ENCODE measurements at regions not wholly inside any gene's neighbourhood (a gene's known extent, or its start where the extent isn't known, plus 50 kb on each side); places are given as distances from the start of the nearest gene placed in this dataset.

DNA sequence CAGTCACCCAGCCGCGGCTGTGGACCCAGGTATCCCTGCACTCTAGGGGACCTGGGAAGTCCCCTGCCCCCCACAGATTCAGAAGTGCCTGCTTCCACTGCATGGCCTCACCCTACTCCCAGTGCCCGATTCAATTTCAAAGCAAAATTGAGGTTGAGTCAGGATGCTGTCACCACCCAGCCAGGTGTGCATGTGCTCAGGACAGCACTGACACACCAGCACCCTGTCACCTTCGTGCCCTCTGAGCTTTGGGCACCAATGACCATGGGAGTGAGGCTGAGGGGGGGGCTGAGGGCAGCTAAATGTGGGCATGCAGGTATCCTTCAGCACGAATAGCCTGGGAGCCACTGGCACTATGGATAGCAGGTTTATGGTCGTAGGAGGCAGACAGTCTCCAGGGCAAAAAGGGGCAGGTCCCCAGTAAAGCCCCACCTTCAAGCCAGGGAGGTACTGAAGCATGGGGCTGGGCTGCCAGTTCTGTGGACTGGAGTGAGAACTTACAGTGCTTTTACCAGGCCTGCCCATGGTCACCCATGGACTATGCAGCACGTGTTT is 1151.6 kb upstream of the CDH6 start:
- Mint-ChIP-seq H3K27ac (no peak overlapping the region), H3K4me1 (peaks cover 9% of the 10 kb centered on the region; the same call in 2 of the 3 replicates), H3K36me3 (ENCODE audit: low read depth) (no peaks in the 10 kb centered on the region), H3K9me3 (no peaks in the 10 kb centered on the region), H3K4me3 (no peak overlapping the region), H3K27me3 (ENCODE audit: insufficient read depth, low read depth, poor library complexity) (peaks cover 2% of the 10 kb centered on the region)
- DNase-seq (ENCODE audit: low spot score) (no peak), ATAC-seq (no peak)
- H3K27ac ChIP-seq (ENCODE audit: low read depth) = no peak overlapping the region
- no peak overlapping the region for H3K4me3 ChIP-seq
- no peaks in the 10 kb centered on the region for H3K9me2 ChIP-seq (ENCODE audit: insufficient read depth)
- H3K79me2 ChIP-seq (replicated peaks; ENCODE audit: insufficient read depth) = no peaks in the 10 kb centered on the region
- no peak for TF ChIP-seq JUNB (IDR thresholded peaks at IDR 0.05; ENCODE audit: unreplicated experiment)
- no peak for TF ChIP-seq POLR2AphosphoS5 (IDR thresholded peaks at IDR 0.05; ENCODE audit: low read depth)
- no peak for TF ChIP-seq ZNF114 (CRISPR knock-in tag; IDR thresholded peaks at IDR 0.05)
- no peaks in the 10 kb centered on the region for H3F3A ChIP-seq (replicated peaks; ENCODE audit: low read depth)
- no peaks in the 10 kb centered on the region for H4K20me1 ChIP-seq (replicated peaks; ENCODE audit: insufficient read depth)
- no peaks in the 10 kb centered on the region for H3K4me1 ChIP-seq (ENCODE audit: insufficient read depth)
- H2AFZ ChIP-seq = no peak overlapping the region
- no peaks in the 10 kb centered on the region for H3K27me3 ChIP-seq (ENCODE audit: insufficient read depth)
- no peak overlapping the region for H3K4me2 ChIP-seq
- no peaks in the 10 kb centered on the region for H3K36me3 ChIP-seq (ENCODE audit: insufficient read depth)

DNA sequence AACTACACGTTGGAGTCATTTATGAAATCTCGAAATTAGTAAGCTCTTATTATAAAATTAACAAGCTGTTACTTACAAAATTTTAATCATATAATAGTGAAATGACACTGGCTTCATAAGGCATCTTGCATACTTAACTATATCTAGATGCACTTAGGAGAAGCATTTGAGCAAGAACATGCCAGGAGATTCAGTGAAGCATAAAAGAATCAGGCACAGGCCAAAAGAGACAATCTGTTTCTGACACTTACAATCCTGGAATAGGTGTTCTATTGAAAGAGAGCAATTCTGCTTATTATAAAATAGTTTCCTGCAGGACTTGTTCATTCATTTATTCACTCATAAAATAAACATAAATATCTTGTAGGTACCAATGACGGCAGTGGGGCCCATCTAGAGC is 1152.2 kb upstream of the CDH6 start:
- H3K27ac Mint-ChIP-seq = no peak overlapping the region
- H3K36me3 Mint-ChIP-seq (ENCODE audit: low read depth) = peaks cover under 1% of the 10 kb centered on the region; the same call in 1 of the 3 replicates
- no peaks in the 10 kb centered on the region for H4K20me1 ChIP-seq (replicated peaks; ENCODE audit: insufficient read depth)
- no peak overlapping the region for H3K4me3 ChIP-seq
- peaks cover 9% of the 10 kb centered on the region; the same call in 2 of the 3 replicates for H3K4me1 Mint-ChIP-seq
- no peaks in the 10 kb centered on the region for H3K9me2 ChIP-seq (ENCODE audit: insufficient read depth)
- H3K27me3 Mint-ChIP-seq (ENCODE audit: insufficient read depth, low read depth, poor library complexity) = peaks cover 2% of the 10 kb centered on the region
- H3K36me3 ChIP-seq (ENCODE audit: insufficient read depth) = no peaks in the 10 kb centered on the region
- no peak overlapping the region for H2AFZ ChIP-seq
- no peaks in the 10 kb centered on the region for H3K4me1 ChIP-seq (ENCODE audit: insufficient read depth)
- H3K4me3 Mint-ChIP-seq = no peak overlapping the region
- TF ChIP-seq, protein P1, sequence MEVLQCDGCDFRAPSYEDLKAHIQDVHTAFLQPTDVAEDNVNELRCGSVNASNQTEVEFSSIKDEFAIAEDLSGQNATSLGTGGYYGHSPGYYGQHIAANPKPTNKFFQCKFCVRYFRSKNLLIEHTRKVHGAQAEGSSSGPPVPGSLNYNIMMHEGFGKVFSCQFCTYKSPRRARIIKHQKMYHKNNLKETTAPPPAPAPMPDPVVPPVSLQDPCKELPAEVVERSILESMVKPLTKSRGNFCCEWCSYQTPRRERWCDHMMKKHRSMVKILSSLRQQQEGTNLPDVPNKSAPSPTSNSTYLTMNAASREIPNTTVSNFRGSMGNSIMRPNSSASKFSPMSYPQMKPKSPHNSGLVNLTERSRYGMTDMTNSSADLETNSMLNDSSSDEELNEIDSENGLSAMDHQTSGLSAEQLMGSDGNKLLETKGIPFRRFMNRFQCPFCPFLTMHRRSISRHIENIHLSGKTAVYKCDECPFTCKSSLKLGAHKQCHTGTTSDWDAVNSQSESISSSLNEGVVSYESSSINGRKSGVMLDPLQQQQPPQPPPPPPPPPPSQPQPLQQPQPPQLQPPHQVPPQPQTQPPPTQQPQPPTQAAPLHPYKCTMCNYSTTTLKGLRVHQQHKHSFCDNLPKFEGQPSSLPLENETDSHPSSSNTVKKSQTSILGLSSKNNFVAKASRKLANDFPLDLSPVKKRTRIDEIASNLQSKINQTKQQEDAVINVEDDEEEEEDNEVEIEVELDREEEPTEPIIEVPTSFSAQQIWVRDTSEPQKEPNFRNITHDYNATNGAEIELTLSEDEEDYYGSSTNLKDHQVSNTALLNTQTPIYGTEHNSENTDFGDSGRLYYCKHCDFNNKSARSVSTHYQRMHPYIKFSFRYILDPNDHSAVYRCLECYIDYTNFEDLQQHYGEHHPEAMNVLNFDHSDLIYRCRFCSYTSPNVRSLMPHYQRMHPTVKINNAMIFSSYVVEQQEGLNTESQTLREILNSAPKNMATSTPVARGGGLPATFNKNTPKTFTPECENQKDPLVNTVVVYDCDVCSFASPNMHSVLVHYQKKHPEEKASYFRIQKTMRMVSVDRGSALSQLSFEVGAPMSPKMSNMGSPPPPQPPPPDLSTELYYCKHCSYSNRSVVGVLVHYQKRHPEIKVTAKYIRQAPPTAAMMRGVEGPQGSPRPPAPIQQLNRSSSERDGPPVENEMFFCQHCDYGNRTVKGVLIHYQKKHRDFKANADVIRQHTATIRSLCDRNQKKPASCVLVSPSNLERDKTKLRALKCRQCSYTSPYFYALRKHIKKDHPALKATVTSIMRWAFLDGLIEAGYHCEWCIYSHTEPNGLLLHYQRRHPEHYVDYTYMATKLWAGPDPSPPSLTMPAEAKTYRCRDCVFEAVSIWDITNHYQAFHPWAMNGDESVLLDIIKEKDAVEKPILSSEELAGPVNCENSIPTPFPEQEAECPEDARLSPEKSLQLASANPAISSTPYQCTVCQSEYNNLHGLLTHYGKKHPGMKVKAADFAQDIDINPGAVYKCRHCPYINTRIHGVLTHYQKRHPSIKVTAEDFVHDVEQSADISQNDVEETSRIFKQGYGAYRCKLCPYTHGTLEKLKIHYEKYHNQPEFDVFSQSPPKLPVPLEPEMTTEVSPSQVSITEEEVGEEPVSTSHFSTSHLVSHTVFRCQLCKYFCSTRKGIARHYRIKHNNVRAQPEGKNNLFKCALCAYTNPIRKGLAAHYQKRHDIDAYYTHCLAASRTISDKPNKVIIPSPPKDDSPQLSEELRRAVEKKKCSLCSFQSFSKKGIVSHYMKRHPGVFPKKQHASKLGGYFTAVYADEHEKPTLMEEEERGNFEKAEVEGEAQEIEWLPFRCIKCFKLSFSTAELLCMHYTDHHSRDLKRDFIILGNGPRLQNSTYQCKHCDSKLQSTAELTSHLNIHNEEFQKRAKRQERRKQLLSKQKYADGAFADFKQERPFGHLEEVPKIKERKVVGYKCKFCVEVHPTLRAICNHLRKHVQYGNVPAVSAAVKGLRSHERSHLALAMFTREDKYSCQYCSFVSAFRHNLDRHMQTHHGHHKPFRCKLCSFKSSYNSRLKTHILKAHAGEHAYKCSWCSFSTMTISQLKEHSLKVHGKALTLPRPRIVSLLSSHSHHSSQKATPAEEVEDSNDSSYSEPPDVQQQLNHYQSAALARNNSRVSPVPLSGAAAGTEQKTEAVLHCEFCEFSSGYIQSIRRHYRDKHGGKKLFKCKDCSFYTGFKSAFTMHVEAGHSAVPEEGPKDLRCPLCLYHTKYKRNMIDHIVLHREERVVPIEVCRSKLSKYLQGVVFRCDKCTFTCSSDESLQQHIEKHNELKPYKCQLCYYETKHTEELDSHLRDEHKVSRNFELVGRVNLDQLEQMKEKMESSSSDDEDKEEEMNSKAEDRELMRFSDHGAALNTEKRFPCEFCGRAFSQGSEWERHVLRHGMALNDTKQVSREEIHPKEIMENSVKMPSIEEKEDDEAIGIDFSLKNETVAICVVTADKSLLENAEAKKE (CRISPR knock-in tag; IDR thresholded peaks at IDR 0.05) = no peak
- no peak for TF ChIP-seq EZH2phosphoT487 (IDR thresholded peaks at IDR 0.05; ENCODE audit: unreplicated experiment)
- TF ChIP-seq ZNF331 (CRISPR knock-in tag; IDR thresholded peaks at IDR 0.05; ENCODE audit: low read depth) = no peak
- DNase-seq (ENCODE audit: low spot score) (no peak), ATAC-seq (no peak)
- H3K27ac ChIP-seq (ENCODE audit: low read depth) = no peak overlapping the region
- H3K27me3 ChIP-seq (ENCODE audit: insufficient read depth) = no peaks in the 10 kb centered on the region
- no peaks in the 10 kb centered on the region for H3K79me2 ChIP-seq (replicated peaks; ENCODE audit: insufficient read depth)
- H3K4me2 ChIP-seq = no peak overlapping the region
- no peaks in the 10 kb centered on the region for H3K9me3 Mint-ChIP-seq
- no peaks in the 10 kb centered on the region for H3F3A ChIP-seq (replicated peaks; ENCODE audit: low read depth)

Measured in GM23338 (cell line).